ENCODE measurements at regions not wholly inside any gene's neighbourhood (a gene's known extent, or its start where the extent isn't known, plus 50 kb on each side); places are given as distances from the start of the nearest gene placed in this dataset.

GRCh38 chr5:31124651-31125305 lies 68.7 kb upstream of the CDH6 start:
- Histone ChIP-seq H3K9me3 (ENCODE audit: control insufficient read depth, insufficient read depth, low read length) (no peaks in the 10 kb centered on the region), H3K27ac (ENCODE audit: low read depth, low read length) (no peak overlapping the region), H3K27me3 (ENCODE audit: control insufficient read depth, insufficient read depth, low read length) (no peaks in the 10 kb centered on the region), H3K4me3 (ENCODE audit: low read depth, low read length) (no peak overlapping the region)
- CTCF ChIA-PET = interaction anchor here (3.0 kb wide), 1 partner anchor 62 kb away, joined by 11 read pairs; no protein-coding TSS in a partner anchor
- no peak for TF ChIP-seq CTCF (IDR thresholded peaks at IDR 0.05; ENCODE audit: low read depth, low read length)
- no peak for DNase-seq (ENCODE audit: low read depth, low spot score)
- POLR2A ChIA-PET = no interaction called here

GRCh38 chr5:31124026-31124425 lies 69.5 kb upstream of the CDH6 start:
- no peaks in the 10 kb centered on the region for H3K27me3 ChIP-seq (ENCODE audit: control insufficient read depth, insufficient read depth, low read length)
- TF ChIP-seq CTCF (IDR thresholded peaks at IDR 0.05; ENCODE audit: low read depth, low read length) = no peak
- H3K27ac ChIP-seq (ENCODE audit: low read depth, low read length) = no peak overlapping the region
- no peaks in the 10 kb centered on the region for H3K9me3 ChIP-seq (ENCODE audit: control insufficient read depth, insufficient read depth, low read length)
- DNase-seq (ENCODE audit: low read depth, low spot score) = no peak
- ChIA-PET CTCF (interaction anchor here (3.0 kb wide), 1 partner anchor 63 kb away, joined by 11 read pairs; no protein-coding TSS in a partner anchor), POLR2A (no interaction called here)
- no peak overlapping the region for H3K4me3 ChIP-seq (ENCODE audit: low read depth, low read length)

GRCh38 chr5:31122998-31123951 lies 70.2 kb upstream of the CDH6 start:
- no peak for TF ChIP-seq CTCF (IDR thresholded peaks at IDR 0.05; ENCODE audit: low read depth, low read length)
- H3K4me3 ChIP-seq (ENCODE audit: low read depth, low read length) = no peak overlapping the region
- H3K9me3 ChIP-seq (ENCODE audit: control insufficient read depth, insufficient read depth, low read length) = no peaks in the 10 kb centered on the region
- no peak overlapping the region for H3K27ac ChIP-seq (ENCODE audit: low read depth, low read length)
- CTCF ChIA-PET = interaction anchor here (0.8 to 3.0 kb wide), 2 partner anchors 63 to 109 kb away, joined by 3 to 11 read pairs; no protein-coding TSS in a partner anchor
- DNase-seq (ENCODE audit: low read depth, low spot score) = peak; percentile 30
- POLR2A ChIA-PET = interaction anchor here (1.2 kb wide), 1 partner anchor 100 kb away, joined by 3 read pairs; no protein-coding TSS in a partner anchor
- no peaks in the 10 kb centered on the region for H3K27me3 ChIP-seq (ENCODE audit: control insufficient read depth, insufficient read depth, low read length)

GRCh38 chr5:31121224-31121623 lies 72.3 kb upstream of the CDH6 start:
- H3K9me3 ChIP-seq (ENCODE audit: control insufficient read depth, insufficient read depth, low read length) = no peaks in the 10 kb centered on the region
- no peak for DNase-seq (ENCODE audit: low read depth, low spot score)
- no peak overlapping the region for H3K4me3 ChIP-seq (ENCODE audit: low read depth, low read length)
- ChIA-PET POLR2A (no interaction called here), CTCF (interaction anchor here (0.8 to 1.2 kb wide), 3 partner anchors 12 to 139 kb away, joined by 3 to 5 read pairs (median 3); no protein-coding TSS in a partner anchor)
- H3K27ac ChIP-seq (ENCODE audit: low read depth, low read length) = no peak overlapping the region
- no peak for TF ChIP-seq CTCF (IDR thresholded peaks at IDR 0.05; ENCODE audit: low read depth, low read length)
- H3K27me3 ChIP-seq (ENCODE audit: control insufficient read depth, insufficient read depth, low read length) = no peaks in the 10 kb centered on the region

- no peak for TF ChIP-seq CTCF (IDR thresholded peaks at IDR 0.05; ENCODE audit: low read depth, low read length)
- CTCF ChIA-PET = interaction anchor here (0.6 kb wide), 1 partner anchor 19 kb away, joined by 6 read pairs; no protein-coding TSS in a partner anchor
- H3K27me3 ChIP-seq (ENCODE audit: control insufficient read depth, insufficient read depth, low read length) = no peaks in the 10 kb centered on the region
These were observed 72.9 kb upstream of the CDH6 start for GRCh38 chr5:31120642-31120948.

More at GRCh38 chr5:31120642-31120948, 72.9 kb upstream of the CDH6 start:
- H3K9me3 ChIP-seq (ENCODE audit: control insufficient read depth, insufficient read depth, low read length) = no peaks in the 10 kb centered on the region
- no peak for DNase-seq (ENCODE audit: low read depth, low spot score)
- POLR2A ChIA-PET = no interaction called here
- H3K27ac ChIP-seq (ENCODE audit: low read depth, low read length) = no peak overlapping the region
- no peak overlapping the region for H3K4me3 ChIP-seq (ENCODE audit: low read depth, low read length)
